IMR-90 (cell line): ENCODE measurements at regions not wholly inside any gene's neighbourhood (a gene's known extent, or its start where the extent isn't known, plus 50 kb on each side); places are given as distances from the start of the nearest gene placed in this dataset.
"Not testable (repeated sequence)": the region's sequence is repeated elsewhere in the genome, so short reads cannot be mapped to it uniquely, and the experiment has no call there.

Source experiments
- ATAC-seq: fragments of 200-7000 bp; cut with Tn5 transposase; 2 replicates; pipeline ENCODE4 v1.9.1; 2020; ENCODE audit warnings: low read depth, mild to moderate bottlenecking, moderate library complexity
- BruUV-seq: library from RNA; stranded (reverse); fragments of 400-500 nt; replicated peaks from 2 replicates; lab custom pipeline; 2021; lab: Mats Ljungman, UMichigan
- CTCF ChIA-PET: fragments of 300-600 bp; formaldehyde crosslinking; extraction: SDS; loops from one replicate; lab custom pipeline; 2021; ENCODE audit warnings: antibody characterized with exemption; lab: Yijun Ruan, JAX
- POLR2A ChIA-PET: fragments of 300-600 bp; sonication (Branson Sonifier 250); formaldehyde crosslinking; loops from one replicate; lab custom pipeline; 2022; ENCODE audit warnings: antibody characterized with exemption; ENCODE audit not compliant: unreplicated experiment; lab: Charles Lee
- DNase-seq: peaks from one replicate; pipeline ENCODE4 v3.0.0; 2013
- H2AFZ ChIP-seq: replicated peaks from 2 replicates; pipeline ENCODE3; 2013; ENCODE audit warnings: low read length, mild to moderate bottlenecking; ENCODE audit not compliant: poor library complexity
- H2AK5ac ChIP-seq: 2 replicates; pipeline ENCODE4 v1.6.1; 2013; ENCODE audit warnings: low read depth, low read length, inconsistent platforms
- H2AK9ac ChIP-seq: replicated peaks from 2 replicates; pipeline ENCODE3; 2013; ENCODE audit warnings: mild to moderate bottlenecking, low read depth, low read length, moderate library complexity; ENCODE audit not compliant: poor library complexity
- H2BK120ac ChIP-seq: 2 replicates; pipeline ENCODE4 v1.6.1; 2013; ENCODE audit warnings: low read depth, low read length, inconsistent platforms
- H2BK15ac ChIP-seq: 3 replicates; pipeline ENCODE4 v1.6.1; 2013; ENCODE audit warnings: low read depth, low read length, inconsistent platforms
- H2BK20ac ChIP-seq: 2 replicates; pipeline ENCODE4 v1.6.1; 2013; ENCODE audit warnings: low read depth, mild to moderate bottlenecking, inconsistent platforms, low read length, moderate library complexity
- H2BK5ac ChIP-seq: 2 replicates; pipeline ENCODE4 v1.6.1; 2013; ENCODE audit warnings: mild to moderate bottlenecking, low read depth, low read length, inconsistent platforms; ENCODE audit not compliant: poor library complexity, severe bottlenecking
- H3K14ac ChIP-seq: replicated peaks from 2 replicates; pipeline ENCODE4 v1.6.1; 2013; ENCODE audit warnings: low read depth, low read length, inconsistent platforms
- H3K18ac ChIP-seq: 2 replicates; pipeline ENCODE4 v1.6.1; 2013; ENCODE audit warnings: low read depth, low read length, control low read depth
- H3K23ac ChIP-seq: 2 replicates; pipeline ENCODE4 v1.6.1; 2013; ENCODE audit warnings: low read depth, low read length, inconsistent platforms
- H3K27ac ChIP-seq: 2 replicates; pipeline ENCODE4 v1.5.1; 2013; ENCODE audit warnings: mild to moderate bottlenecking, control low read depth, low read length; ENCODE audit not compliant: insufficient read depth
- H3K27me3 ChIP-seq: 2 replicates; pipeline ENCODE4 v1.6.1; 2013; ENCODE audit warnings: low read length; ENCODE audit not compliant: control insufficient read depth, insufficient read depth
- H3K36me3 ChIP-seq: 2 replicates; pipeline ENCODE4 v1.6.1; 2013; ENCODE audit warnings: low read length, mixed read lengths; ENCODE audit not compliant: control insufficient read depth, insufficient read depth
- H3K4ac ChIP-seq: 2 replicates; pipeline ENCODE4 v1.6.1; 2013; ENCODE audit warnings: low read depth, low read length, inconsistent platforms
- H3K4me1 ChIP-seq: 2 replicates; pipeline ENCODE4 v1.6.1; 2013; ENCODE audit warnings: low read length, mixed read lengths; ENCODE audit not compliant: control insufficient read depth, insufficient read depth
- H3K4me2 ChIP-seq: 2 replicates; pipeline ENCODE4 v1.6.1; 2013; ENCODE audit warnings: low read depth, mild to moderate bottlenecking, control low read depth, low read length, moderate library complexity
- H3K4me3 ChIP-seq: 2 replicates; pipeline ENCODE4 v1.5.1; 2013; ENCODE audit warnings: low read depth, mild to moderate bottlenecking, control low read depth, low read length, moderate library complexity; ENCODE audit not compliant: insufficient read depth
- H3K56ac ChIP-seq: 2 replicates; pipeline ENCODE4 v1.6.1; 2013; ENCODE audit warnings: low read length, inconsistent platforms; ENCODE audit not compliant: insufficient read depth; ENCODE audit errors: extremely low read depth
- H3K79me1 ChIP-seq, 2 experiments: 2 replicates each; pipeline ENCODE4 v1.6.1; 2013; ENCODE audit warnings: low read length in 2 of 2, inconsistent platforms in 1 of 2, low read depth in 1 of 2
- H3K9ac ChIP-seq: 2 replicates; pipeline ENCODE4 v1.6.1; 2013; ENCODE audit warnings: low read depth, low read length, control low read depth
- H3K9me1 ChIP-seq: 2 replicates; pipeline ENCODE4 v1.6.1; 2013; ENCODE audit warnings: low read length, inconsistent platforms; ENCODE audit not compliant: insufficient read depth
- H3K9me3 ChIP-seq: 2 replicates; pipeline ENCODE4 v1.6.1; 2013; ENCODE audit warnings: low read length; ENCODE audit not compliant: control insufficient read depth, insufficient read depth
- H4K20me1 ChIP-seq: 2 replicates; pipeline ENCODE4 v1.6.1; 2013; ENCODE audit warnings: low read length, inconsistent platforms; ENCODE audit not compliant: insufficient read depth
- H4K5ac ChIP-seq: 2 replicates; pipeline ENCODE4 v1.6.1; 2013; ENCODE audit warnings: mild to moderate bottlenecking, low read depth, low read length, control low read depth
- H4K8ac ChIP-seq, 2 experiments: 2 replicates each; pipeline ENCODE4 v1.6.1; 2013; ENCODE audit warnings: low read depth in 2 of 2, low read length in 2 of 2, control low read depth in 1 of 2, inconsistent platforms in 1 of 2
- H4K91ac ChIP-seq: 2 replicates; pipeline ENCODE4 v1.6.1; 2013; ENCODE audit warnings: low read depth, low read length, inconsistent platforms; ENCODE audit not compliant: insufficient read depth
- WGBS, 2 experiments: methylation state at CpG; one replicate each; pipeline versions ENCODE4 v1.1.5 to v1.1.7; 2013; ENCODE audit warnings: missing lambda C conversion rate in 2 of 2; ENCODE audit not compliant: insufficient read length in 1 of 2; ENCODE audit errors: extremely low coverage in 2 of 2; 5-methylcytosine and 5-hydroxymethylcytosine counted together
- dilution Hi-C: fragments of 300-500 bp; cut with HindIII; formaldehyde crosslinking; loops from one replicate; pipeline ENCODE4 v1.14.3; 2018; ENCODE audit warnings: low sequenced_read_pairs; ENCODE audit not compliant: unreplicated experiment
- in situ Hi-C: fragments of 300-500 bp; cut with MboI; formaldehyde crosslinking; loops from 3 replicates; pipeline ENCODE4 v1.14.3; 2019; ENCODE audit warnings: low sequenced_read_pairs, inconsistent platforms, mixed read lengths
- intact Hi-C: fragments of 100-400 bp; cut with micrococcal nuclease; formaldehyde crosslinking; loops from 2 replicates; pipeline ENCODE4 v1.10.0; 2022

DNA sequence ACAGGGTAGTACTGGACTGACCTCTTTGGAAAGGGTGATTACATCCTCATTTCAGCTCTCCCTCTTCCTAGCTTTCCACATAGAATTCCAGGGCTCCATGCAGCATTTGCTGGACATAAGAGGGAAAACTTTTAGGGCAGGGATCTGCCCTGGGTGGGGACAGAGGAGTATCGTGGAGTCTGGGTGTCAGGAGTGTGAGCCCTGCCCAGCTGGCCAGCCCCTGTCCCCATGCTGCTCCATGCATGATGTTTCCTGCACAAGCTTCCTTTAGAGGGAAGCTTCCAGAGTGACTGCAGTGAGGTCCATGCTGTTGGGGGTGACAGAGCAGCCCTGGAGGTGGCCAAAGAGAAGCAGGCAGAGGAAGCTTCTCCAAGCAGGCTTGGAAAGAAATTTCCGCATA lies 214.5 kb downstream of the POTEH start:
- H2AFZ ChIP-seq, H2AK5ac ChIP-seq, in situ Hi-C loops, H3K9ac ChIP-seq, H3K9me1 ChIP-seq, H4K5ac ChIP-seq, H3K4ac ChIP-seq, H4K91ac ChIP-seq, H2BK5ac ChIP-seq, H2BK20ac ChIP-seq, H3K4me1 ChIP-seq, H3K4me2 ChIP-seq, H3K18ac ChIP-seq, H2AK9ac ChIP-seq, H3K36me3 ChIP-seq, intact Hi-C loops, POLR2A ChIA-PET, H3K27ac ChIP-seq, H2BK15ac ChIP-seq, H3K4me3 ChIP-seq, dilution Hi-C loops, H3K27me3 ChIP-seq, ATAC-seq, H4K8ac ChIP-seq, H4K20me1 ChIP-seq, CTCF ChIA-PET, H3K9me3 ChIP-seq, H3K79me1 ChIP-seq, BruUV-seq, DNase-seq, H3K14ac ChIP-seq, H3K56ac ChIP-seq, H3K23ac ChIP-seq, H2BK120ac ChIP-seq: not testable (repeated sequence)
- WGBS, 2 experiments = no CpG with 5 or more reads among the region's 2 CpGs

DNA sequence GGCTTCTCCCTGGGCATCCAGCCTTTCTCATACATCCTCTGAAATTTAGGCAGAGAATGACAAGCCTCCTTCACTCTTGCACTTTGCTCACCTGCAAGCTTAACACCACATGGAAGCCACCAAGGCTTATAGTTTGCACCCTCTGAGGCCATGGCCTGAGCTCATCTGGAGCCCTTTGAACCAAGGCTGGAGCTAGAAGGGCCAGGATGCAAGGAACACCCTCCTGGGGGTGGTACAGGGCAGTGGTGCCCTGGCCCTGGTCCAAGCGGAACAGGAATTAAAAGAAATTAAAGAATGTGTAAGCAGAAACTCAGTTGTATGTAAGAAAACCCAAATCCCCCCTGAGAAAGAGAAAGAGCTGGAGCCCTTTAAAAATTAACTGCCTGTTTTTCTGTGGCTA lies 221.9 kb downstream of the POTEH start:
- DNase-seq, H3K79me1 ChIP-seq, in situ Hi-C loops, H3K9me1 ChIP-seq, ATAC-seq, H3K23ac ChIP-seq, CTCF ChIA-PET, H3K4ac ChIP-seq, H2BK20ac ChIP-seq, H3K4me3 ChIP-seq, H4K20me1 ChIP-seq, H3K18ac ChIP-seq, H3K9me3 ChIP-seq, POLR2A ChIA-PET, H4K8ac ChIP-seq, H2AFZ ChIP-seq, H3K56ac ChIP-seq, H2BK5ac ChIP-seq, H3K27me3 ChIP-seq, dilution Hi-C loops, H3K27ac ChIP-seq, H3K4me1 ChIP-seq, intact Hi-C loops, H3K14ac ChIP-seq, H2AK5ac ChIP-seq, H3K36me3 ChIP-seq, H3K4me2 ChIP-seq, H2AK9ac ChIP-seq, H4K91ac ChIP-seq, H4K5ac ChIP-seq, BruUV-seq, H2BK120ac ChIP-seq, H3K9ac ChIP-seq, H2BK15ac ChIP-seq: not testable (repeated sequence)
- WGBS, 2 experiments = no CpG with 5 or more reads among the region's 1 CpG
